PC-3 (cell line): ENCODE measurements at regions not wholly inside any gene's neighbourhood (a gene's known extent, or its start where the extent isn't known, plus 50 kb on each side); places are given as distances from the start of the nearest gene placed in this dataset.

Experiments
- CTCF ChIP-seq: fragments of 300-600 bp; sonication (generic); conservative IDR thresholded peaks from 2 replicates; pipeline ENCODE4 v1.5.1; 2017; ENCODE audit warnings: antibody characterized with exemption, low read depth, mild to moderate bottlenecking, low read length
- EZH2 ChIP-seq: fragments of 300-600 bp; sonication (generic); IDR thresholded peaks from one replicate; pipeline ENCODE4 v1.6.1; 2017; ENCODE audit warnings: antibody characterized with exemption, mild to moderate bottlenecking, low read length; ENCODE audit not compliant: unreplicated experiment

- TF ChIP-seq CTCF (no peak), EZH2 (no peak)
Observed at GRCh38 chr10:21036757-21037156, 139.6 kb upstream of the NEBL start.
